ENCODE measurements at regions not wholly inside any gene's neighbourhood (a gene's known extent, or its start where the extent isn't known, plus 50 kb on each side); places are given as distances from the start of the nearest gene placed in this dataset.

DNA sequence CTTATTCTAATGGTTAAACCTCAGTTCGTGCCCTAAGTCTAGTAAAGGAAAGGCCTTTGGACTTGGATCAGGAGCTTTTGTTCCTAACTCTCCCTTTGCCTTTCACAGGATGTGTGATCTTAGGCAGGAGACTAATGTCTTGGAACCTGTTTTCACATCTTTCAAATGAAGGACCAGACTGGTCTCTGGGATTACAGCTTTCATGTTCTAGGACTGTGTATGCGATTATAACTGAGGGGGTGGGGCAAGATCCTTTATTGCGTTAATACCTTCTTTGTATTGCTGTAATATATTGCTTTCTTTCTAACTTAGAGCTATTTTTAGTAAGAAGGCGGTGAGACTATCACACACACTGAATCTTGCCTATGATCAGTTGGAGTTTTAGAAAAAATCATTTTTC is 368.1 kb downstream of the RPRM start:
- no peak overlapping the region for H3K27ac Mint-ChIP-seq
- H3K79me2 ChIP-seq (ENCODE audit: low read depth), result no peaks in the 10 kb centered on the region
- H3K27me3 Mint-ChIP-seq (ENCODE audit: insufficient read depth, low read depth), result no peaks in the 10 kb centered on the region
- TF ChIP-seq EZH2 (IDR thresholded peaks at IDR 0.05), result no peak
- no peak for TF ChIP-seq EZH2phosphoT487 (IDR thresholded peaks at IDR 0.05)
- TF ChIP-seq, protein P1, sequence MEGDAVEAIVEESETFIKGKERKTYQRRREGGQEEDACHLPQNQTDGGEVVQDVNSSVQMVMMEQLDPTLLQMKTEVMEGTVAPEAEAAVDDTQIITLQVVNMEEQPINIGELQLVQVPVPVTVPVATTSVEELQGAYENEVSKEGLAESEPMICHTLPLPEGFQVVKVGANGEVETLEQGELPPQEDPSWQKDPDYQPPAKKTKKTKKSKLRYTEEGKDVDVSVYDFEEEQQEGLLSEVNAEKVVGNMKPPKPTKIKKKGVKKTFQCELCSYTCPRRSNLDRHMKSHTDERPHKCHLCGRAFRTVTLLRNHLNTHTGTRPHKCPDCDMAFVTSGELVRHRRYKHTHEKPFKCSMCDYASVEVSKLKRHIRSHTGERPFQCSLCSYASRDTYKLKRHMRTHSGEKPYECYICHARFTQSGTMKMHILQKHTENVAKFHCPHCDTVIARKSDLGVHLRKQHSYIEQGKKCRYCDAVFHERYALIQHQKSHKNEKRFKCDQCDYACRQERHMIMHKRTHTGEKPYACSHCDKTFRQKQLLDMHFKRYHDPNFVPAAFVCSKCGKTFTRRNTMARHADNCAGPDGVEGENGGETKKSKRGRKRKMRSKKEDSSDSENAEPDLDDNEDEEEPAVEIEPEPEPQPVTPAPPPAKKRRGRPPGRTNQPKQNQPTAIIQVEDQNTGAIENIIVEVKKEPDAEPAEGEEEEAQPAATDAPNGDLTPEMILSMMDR (IDR thresholded peaks at IDR 0.05), result no peak
- H3K36me3 ChIP-seq, result no peaks in the 10 kb centered on the region
- H3K4me1 ChIP-seq, result no peaks in the 10 kb centered on the region
- no peak overlapping the region for H3K4me3 ChIP-seq
- H3K9me3 Mint-ChIP-seq, result no peaks in the 10 kb centered on the region
- no peaks in the 10 kb centered on the region for H3F3A ChIP-seq (ENCODE audit: low read depth)
- H3K4me3 Mint-ChIP-seq, result no peak overlapping the region
- H3K27ac ChIP-seq, result no peak overlapping the region
- no peak overlapping the region for H3K4me2 ChIP-seq
- H3K9me3 ChIP-seq (ENCODE audit: low read depth), result no peaks in the 10 kb centered on the region
- no peak overlapping the region for H2AFZ ChIP-seq (replicated peaks)
- H3K27me3 ChIP-seq, result no peaks in the 10 kb centered on the region
- H3K36me3 Mint-ChIP-seq, result no peaks in the 10 kb centered on the region
- no peaks in the 10 kb centered on the region for H3K4me1 Mint-ChIP-seq
- no peak overlapping the region for H3K9ac ChIP-seq
- H4K20me1 ChIP-seq (ENCODE audit: low read depth), result no peaks in the 10 kb centered on the region
- no peak for DNase-seq (ENCODE audit: low spot score)

- H3K4me2 ChIP-seq, result no peak overlapping the region
- H4K20me1 ChIP-seq (ENCODE audit: low read depth), result no peaks in the 10 kb centered on the region
- Mint-ChIP-seq H3K9me3 (no peaks in the 10 kb centered on the region), H3K27ac (no peak overlapping the region), H3K4me1 (no peaks in the 10 kb centered on the region), H3K27me3 (ENCODE audit: insufficient read depth, low read depth) (no peaks in the 10 kb centered on the region), H3K36me3 (no peaks in the 10 kb centered on the region), H3K4me3 (no peak overlapping the region)
- no peak overlapping the region for H3K9ac ChIP-seq
- no peaks in the 10 kb centered on the region for H3K9me3 ChIP-seq (ENCODE audit: low read depth)
- H2AFZ ChIP-seq (replicated peaks), result no peak overlapping the region
- no peak overlapping the region for H3K4me3 ChIP-seq
- no peaks in the 10 kb centered on the region for H3K36me3 ChIP-seq
- no peaks in the 10 kb centered on the region for H3F3A ChIP-seq (ENCODE audit: low read depth)
- DNase-seq (ENCODE audit: low spot score), result no peak
- no peaks in the 10 kb centered on the region for H3K79me2 ChIP-seq (ENCODE audit: low read depth)
- no peak overlapping the region for H3K27ac ChIP-seq
- H3K27me3 ChIP-seq, result no peaks in the 10 kb centered on the region
- TF ChIP-seq, protein P1 (IDR thresholded peaks at IDR 0.05), result no peak
- TF ChIP-seq EZH2phosphoT487 (IDR thresholded peaks at IDR 0.05) (no peak), EZH2 (IDR thresholded peaks at IDR 0.05) (no peak)
- no peaks in the 10 kb centered on the region for H3K4me1 ChIP-seq
Observed at GRCh38 chr2:153109793-153110192, 368.8 kb downstream of the RPRM start.

DNA sequence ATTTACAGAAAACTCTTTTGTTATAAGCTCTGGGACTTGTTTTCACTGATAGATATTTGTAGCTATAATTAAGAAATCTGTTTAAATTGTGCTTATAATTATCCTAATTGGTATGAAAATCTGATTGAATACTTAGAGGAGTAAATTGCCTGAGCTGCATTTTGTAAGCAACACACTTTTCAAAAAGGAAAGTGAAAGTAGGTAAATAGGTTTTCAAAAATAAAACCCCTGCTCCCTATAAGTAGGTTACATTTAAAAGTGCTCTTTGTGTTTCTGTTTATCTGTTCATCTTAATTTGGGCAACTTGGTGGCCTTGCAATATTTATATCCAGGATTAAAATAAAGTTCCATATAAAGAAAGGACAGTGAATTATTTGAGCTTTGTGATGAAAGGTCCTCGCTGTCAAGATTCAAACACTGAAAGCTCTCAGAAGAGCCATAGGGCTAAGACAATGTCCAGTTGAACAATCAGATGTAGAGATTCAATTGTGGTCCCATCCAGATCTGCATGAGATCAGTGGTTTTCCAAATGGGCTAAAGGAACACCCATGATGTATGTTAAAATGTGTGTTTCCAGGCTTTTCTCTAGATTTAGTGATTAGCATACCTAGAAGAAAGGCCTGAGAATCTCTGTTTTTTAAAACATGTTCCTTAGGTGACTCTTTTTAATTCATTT is 371.6 kb downstream of the RPRM start:
- Mint-ChIP-seq H3K27ac (no peak overlapping the region), H3K9me3 (no peaks in the 10 kb centered on the region)

More for the DNA sequence above, 371.6 kb downstream of the RPRM start:
- no peaks in the 10 kb centered on the region for H3K79me2 ChIP-seq (ENCODE audit: low read depth)
- H3K4me1 Mint-ChIP-seq, result no peaks in the 10 kb centered on the region
- H3K9me3 ChIP-seq (ENCODE audit: low read depth), result no peaks in the 10 kb centered on the region
- H3K4me3 Mint-ChIP-seq, result no peak overlapping the region
- H3K27ac ChIP-seq, result no peak overlapping the region
- no peaks in the 10 kb centered on the region for H3K36me3 Mint-ChIP-seq
- no peaks in the 10 kb centered on the region for H3K27me3 Mint-ChIP-seq (ENCODE audit: insufficient read depth, low read depth)
- H2AFZ ChIP-seq (replicated peaks), result no peak overlapping the region
- TF ChIP-seq, protein P1 (IDR thresholded peaks at IDR 0.05), result no peak
- TF ChIP-seq EZH2 (IDR thresholded peaks at IDR 0.05) (no peak), EZH2phosphoT487 (IDR thresholded peaks at IDR 0.05) (no peak)
- no peaks in the 10 kb centered on the region for H3K27me3 ChIP-seq
- no peak overlapping the region for H3K9ac ChIP-seq
- no peak overlapping the region for H3K4me2 ChIP-seq
- H3K36me3 ChIP-seq, result no peaks in the 10 kb centered on the region
- no peaks in the 10 kb centered on the region for H4K20me1 ChIP-seq (ENCODE audit: low read depth)
- no peak for DNase-seq (ENCODE audit: low spot score)
- H3K4me1 ChIP-seq, result no peaks in the 10 kb centered on the region
- no peak overlapping the region for H3K4me3 ChIP-seq
- no peaks in the 10 kb centered on the region for H3F3A ChIP-seq (ENCODE audit: low read depth)
